GM19239 (cell line): ENCODE measurements at regions not wholly inside any gene's neighbourhood (a gene's known extent, or its start where the extent isn't known, plus 50 kb on each side); places are given as distances from the start of the nearest gene placed in this dataset.
"Not testable (repeated sequence)": the region's sequence is repeated elsewhere in the genome, so short reads cannot be mapped to it uniquely, and the experiment has no call there.

ENCODE experiments used
- DNase-seq: peaks from one replicate; pipeline ENCODE4 v3.0.0; 2011; ENCODE audit warnings: low spot score; ENCODE audit not compliant: insufficient read length
- FAIRE-seq: peaks from 2 replicates; lab custom pipeline; 2011; peaks lifted over from hg19 to GRCh38; lab: Jason Lieb, UNC

DNA sequence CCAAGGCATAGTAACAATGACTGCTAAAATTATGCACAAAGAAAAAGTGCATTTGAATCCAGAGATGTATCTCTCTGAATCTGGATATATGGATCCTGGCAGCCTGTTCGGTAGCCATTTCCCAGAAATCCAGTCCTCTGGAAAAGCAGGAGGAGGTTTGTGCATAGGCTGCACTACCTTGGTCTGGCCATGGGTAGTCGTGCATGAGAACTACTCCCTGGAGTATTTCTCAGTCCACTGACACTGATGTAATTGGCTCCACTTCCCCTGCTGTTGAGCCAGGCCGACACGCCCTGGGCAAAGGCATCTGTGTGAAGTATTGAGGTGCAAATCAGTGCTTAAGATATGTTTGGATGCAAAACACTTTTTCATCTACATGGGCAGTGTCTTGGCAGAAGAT lies 2793.8 kb downstream of the RPIA start:
- FAIRE-seq, DNase-seq: not testable (repeated sequence)

- not testable (repeated sequence) for DNase-seq, FAIRE-seq
These were observed 2805.9 kb downstream of the RPIA start for GRCh38 chr2:91497129-91498064.

GRCh38 chr2:91498065-91498449 lies 2806.6 kb downstream of the RPIA start:
- not testable (repeated sequence) for FAIRE-seq

DNA sequence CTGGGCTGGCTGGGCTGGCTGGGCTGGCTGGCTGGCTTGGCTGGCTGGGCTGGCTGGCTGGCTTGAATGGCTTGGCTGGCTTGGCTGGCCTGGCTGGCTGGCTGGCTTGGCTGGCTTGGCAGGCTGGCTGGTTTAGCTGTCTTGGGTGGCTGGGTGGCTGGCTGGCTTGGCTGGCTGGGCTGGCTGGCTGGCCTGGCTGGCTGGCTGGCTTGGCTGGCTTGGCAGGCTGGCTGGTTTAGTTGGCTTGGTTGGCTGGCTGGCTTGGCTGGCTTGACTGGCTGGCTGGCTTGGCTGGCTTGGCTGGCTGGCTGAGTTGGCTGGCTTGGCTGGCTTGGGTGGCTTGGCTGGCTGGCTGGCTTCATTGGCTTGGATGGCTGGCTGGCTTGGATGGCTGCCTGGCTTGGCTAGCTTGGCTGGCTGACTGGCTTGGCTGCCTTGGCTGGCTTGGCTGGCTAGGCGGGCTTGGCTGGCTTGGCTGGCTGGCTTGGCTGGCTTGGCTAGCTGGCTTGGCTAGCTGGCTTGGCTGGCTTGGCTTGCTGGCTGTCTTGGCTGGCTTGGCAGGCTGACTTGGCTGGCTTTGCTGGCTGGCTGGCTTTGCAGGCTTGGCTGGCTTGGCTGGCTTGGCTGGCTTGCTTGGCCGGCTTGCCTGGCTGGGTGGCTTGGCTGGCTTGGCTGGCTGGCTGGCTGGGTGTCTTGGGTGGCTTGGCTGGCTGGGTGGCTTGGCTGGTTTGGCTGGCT lies 2807.2 kb downstream of the RPIA start:
- DNase-seq, FAIRE-seq: not testable (repeated sequence)

More at GRCh38 chr2:91498065-91498449, 2806.6 kb downstream of the RPIA start:
- DNase-seq = not testable (repeated sequence)

DNA sequence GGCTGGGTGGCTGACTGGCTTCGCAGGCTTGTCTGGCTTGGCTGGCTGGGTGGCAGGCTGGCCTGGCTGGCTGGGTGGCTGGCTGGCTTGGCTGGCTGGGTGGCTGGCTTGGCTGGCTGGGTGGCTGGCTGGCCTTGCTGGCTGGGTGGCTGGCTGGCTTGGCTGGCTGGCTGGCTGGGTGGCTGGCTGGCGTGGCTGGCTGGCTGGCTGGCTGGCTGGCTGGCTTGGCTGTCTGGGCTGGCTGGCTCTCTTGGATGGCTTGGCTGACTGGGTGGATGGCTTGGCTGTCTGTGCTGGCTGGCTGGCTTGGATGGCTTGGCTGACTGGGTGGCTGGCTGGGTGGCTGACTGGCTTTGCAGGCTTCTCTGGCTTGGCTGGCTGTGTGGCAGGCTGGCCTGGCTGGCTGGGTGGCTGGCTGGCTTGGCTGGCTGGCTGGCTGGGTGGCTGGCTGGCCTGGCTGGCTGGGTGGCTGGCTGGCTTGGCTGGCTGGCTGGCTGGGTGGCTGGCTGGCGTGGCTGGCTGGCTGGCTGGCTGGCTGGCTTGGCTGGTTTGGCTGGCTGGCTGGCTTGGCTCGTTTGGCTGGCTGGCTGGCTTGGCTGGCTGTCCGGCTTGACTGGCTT lies 2808.1 kb downstream of the RPIA start:
- DNase-seq, FAIRE-seq: not testable (repeated sequence)

DNA sequence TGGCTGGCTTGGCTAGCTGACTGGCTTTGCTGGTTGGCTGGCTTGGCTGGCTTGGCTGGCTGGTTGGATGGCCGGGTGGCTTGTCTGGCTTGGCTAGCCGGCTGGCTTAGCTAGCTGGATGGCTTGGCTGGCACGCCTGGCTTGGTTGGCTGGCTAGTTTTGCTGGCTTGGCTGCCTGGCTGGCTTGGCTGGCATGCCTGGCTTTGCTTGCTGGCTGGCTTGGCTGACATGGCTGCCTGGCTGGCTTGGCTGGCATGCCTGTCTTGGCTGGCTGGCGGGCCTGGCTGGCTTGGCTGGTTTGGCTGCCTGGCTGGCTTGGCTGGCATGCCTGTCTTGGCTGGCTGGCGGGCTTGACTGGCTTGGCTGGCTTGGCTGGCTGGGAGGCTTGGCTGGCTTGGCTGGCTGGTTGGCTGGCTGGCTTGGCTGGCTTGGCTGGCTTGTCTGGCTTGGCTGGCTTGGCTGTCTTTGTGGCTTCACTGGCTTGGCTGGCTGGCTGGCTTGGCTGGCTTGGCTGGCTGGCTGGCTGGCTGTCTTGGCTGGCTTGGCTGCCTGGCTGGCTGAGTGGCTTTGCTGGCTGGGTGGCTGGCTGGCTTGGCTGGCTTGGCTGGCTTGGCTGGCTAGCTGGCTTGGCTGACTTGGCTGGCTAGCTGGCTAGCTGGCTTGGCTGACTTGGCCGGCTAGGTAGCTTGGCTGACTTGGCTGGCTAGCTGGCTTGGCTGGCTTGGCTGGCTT lies 2808.9 kb downstream of the RPIA start:
- DNase-seq, FAIRE-seq: not testable (repeated sequence)

DNA sequence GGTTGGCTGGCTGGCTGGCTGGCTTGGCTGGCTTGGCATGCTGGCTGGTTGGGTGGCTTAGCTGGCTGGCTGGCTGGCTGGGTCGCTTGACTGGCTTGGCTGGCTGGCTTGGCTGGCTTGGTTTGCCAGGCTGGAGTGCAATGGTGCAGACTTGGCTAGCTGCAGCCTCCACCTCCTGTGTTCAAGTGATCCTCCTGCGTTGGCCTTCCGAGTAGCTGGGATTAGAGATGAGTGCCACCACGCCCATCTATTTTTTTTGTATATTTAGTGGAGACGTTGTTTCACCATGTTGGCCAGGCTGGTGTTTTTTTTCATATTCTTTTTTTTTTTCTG lies 2809.5 kb downstream of the RPIA start:
- not testable (repeated sequence) for FAIRE-seq, DNase-seq

GRCh38 chr2:91501481-91502080 lies 2810.1 kb downstream of the RPIA start:
- not testable (repeated sequence) for DNase-seq, FAIRE-seq

GRCh38 chr2:91503572-91503958 lies 2812.1 kb downstream of the RPIA start:
- DNase-seq, FAIRE-seq: not testable (repeated sequence)

- FAIRE-seq, DNase-seq: not testable (repeated sequence)
These were observed 2812.7 kb downstream of the RPIA start for GRCh38 chr2:91503959-91504741.

DNA sequence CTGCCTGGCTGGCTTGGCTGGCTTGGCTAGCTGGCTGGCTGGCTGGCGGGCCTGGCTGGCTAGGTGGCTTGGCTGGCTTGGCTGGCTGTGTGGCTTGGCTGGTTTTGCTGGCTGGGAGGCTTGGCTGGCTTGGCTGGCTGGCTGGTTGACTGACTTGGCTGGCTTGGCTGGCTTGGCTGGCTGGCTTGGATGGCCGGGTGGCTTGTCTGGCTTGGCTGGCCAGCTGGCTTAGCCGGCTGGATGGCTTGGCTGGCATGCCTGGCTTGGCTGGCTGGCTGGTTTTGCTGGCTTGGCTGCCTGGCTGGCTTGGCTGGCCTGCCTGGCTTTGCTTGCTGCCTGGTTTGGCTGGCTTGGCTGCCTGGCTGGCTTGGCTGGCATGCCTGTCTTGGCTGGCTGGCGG lies 2817.3 kb downstream of the RPIA start:
- FAIRE-seq, DNase-seq: not testable (repeated sequence)

DNA sequence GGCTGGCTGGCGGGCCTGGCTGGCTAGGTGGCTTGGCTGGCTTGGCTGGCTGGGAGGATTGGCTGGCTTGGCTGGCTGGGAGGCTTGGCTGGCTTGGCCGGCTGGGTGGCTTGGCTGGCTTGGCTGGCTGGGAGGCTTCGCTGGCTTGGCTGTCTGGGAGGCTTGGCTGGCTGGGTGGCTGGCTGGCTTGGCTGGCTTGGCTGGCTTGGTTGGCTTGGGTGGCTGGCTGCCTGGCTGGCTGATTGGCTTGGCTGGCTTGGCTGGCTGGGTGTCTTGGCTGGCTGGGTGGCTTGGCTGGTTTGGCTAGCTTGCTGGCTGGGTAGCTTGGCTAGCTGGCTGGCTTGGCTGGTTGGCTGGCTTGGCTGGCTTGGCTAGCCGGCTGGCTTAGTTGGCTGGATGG lies 2817.8 kb downstream of the RPIA start:
- not testable (repeated sequence) for FAIRE-seq, DNase-seq

DNA sequence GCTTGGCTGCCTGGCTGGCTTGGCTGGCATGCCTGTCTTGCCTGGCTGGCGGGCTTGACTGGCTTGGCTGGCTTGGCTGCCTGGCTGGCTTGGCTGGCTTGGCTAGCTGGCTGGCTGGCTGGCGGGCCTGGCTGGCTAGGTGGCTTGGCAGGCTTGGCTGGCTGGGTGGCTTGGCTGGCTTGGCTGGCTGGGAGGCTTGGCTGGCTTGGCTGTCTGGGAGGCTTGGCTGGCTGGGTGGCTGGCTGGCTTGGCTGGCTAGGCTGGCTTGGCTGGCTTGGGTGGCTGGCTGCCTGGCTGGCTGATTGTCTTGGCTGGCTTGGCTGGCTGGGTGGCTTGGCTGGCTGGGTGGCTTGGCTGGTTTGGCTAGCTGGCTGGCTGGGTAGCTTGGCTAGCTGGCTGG lies 2819.7 kb downstream of the RPIA start:
- DNase-seq, FAIRE-seq: not testable (repeated sequence)

GRCh38 chr2:91515966-91516365 lies 2824.5 kb downstream of the RPIA start:
- not testable (repeated sequence) for FAIRE-seq, DNase-seq

DNA sequence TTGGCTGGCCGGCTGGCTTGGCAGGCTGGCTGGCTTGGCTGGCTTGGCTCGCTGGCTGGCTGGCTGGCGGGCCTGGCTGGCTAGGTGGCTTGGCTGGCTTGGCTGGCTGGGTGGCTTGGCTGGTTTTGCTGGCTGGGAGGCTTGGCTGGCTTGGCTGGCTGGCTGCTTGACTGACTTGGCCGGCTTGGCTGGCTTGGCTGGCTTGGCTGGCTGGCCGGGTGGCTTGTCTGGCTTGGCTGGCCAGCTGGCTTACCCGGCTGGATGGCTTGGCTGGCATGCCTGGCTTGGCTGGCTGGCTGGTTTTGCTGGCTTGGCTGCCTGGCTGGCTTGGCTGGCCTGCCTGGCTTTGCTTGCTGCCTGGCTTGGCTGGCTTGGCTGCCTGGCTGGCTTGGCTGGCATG lies 2825.2 kb downstream of the RPIA start:
- not testable (repeated sequence) for FAIRE-seq, DNase-seq

DNA sequence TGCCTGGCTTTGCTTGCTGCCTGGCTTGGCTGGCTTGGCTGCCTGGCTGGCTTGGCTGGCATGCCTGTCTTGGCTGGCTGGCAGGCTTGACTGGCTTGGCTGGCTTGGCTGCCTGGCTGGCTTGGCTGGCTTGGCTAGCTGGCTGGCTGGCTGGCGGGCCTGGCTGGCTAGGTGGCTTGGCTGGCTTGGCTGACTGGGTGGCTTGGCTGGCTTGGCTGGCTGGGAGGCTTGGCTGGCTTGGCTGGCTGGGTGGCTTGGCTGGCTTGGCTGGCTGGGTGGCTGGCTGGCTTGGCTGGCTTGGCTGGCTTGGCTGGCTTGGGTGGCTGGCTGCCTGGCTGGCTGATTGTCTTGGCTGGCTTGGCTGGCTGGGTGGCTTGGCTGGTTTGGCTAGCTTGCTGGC lies 2826.4 kb downstream of the RPIA start:
- DNase-seq, FAIRE-seq: not testable (repeated sequence)

DNA sequence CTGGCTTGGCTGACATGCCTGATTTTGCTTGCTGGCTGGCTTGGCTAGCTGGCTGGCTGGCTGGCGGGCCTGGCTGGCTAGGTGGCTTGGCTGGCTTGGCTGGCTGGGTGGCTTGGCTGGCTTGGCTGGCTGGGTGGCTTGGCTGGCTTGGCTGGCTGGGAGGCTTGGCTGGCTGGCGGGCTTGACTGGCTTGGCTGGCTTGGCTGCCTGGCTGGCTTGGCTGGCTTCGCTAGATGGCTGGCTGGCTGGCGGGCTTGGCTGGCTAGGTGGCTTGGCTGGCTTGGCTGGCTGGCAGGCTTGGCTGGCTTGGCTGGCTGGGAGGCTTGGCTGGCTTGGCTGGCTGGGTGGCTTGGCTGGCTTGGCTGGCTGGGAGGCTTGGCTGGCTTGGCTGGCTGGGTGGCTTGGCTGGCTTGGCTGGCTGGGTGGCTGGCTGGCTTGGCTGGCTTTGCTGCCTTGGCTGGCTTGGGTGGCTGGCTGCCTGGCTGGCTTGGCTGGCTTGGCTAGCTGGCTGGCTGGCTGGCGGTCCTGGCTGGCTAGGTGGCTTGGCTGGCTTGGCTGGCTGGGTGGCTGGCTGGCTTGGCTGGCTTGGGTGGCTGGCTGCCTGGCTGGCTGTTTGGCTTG lies 2827.0 kb downstream of the RPIA start:
- not testable (repeated sequence) for DNase-seq, FAIRE-seq

- not testable (repeated sequence) for DNase-seq, FAIRE-seq
These were observed 2827.9 kb downstream of the RPIA start for GRCh38 chr2:91519359-91519758.
